OCI-LY7 (cell line): ENCODE measurements at regions not wholly inside any gene's neighbourhood (a gene's known extent, or its start where the extent isn't known, plus 50 kb on each side); places are given as distances from the start of the nearest gene placed in this dataset.
"Not testable (repeated sequence)": the region's sequence is repeated elsewhere in the genome, so short reads cannot be mapped to it uniquely, and the experiment has no call there.

ENCODE experiments used
- EZH2phosphoT487 ChIP-seq: fragments of 200-600 bp; sonication (generic); IDR thresholded peaks from 2 replicates; pipeline ENCODE4 v1.6.1; 2018; ENCODE audit warnings: low read depth, borderline replicate concordance, mild to moderate bottlenecking, mixed run types, antibody characterized with exemption, low read length, moderate library complexity, mixed read lengths
- TF ChIP-seq, protein P1 (sequence below): fragments of 200-600 bp; sonication (generic); conservative IDR thresholded peaks from 2 replicates; pipeline ENCODE4 v1.5.1; 2014; ENCODE audit warnings: mild to moderate bottlenecking, antibody characterized with exemption, low read length, moderate library complexity, mixed read lengths

DNA sequence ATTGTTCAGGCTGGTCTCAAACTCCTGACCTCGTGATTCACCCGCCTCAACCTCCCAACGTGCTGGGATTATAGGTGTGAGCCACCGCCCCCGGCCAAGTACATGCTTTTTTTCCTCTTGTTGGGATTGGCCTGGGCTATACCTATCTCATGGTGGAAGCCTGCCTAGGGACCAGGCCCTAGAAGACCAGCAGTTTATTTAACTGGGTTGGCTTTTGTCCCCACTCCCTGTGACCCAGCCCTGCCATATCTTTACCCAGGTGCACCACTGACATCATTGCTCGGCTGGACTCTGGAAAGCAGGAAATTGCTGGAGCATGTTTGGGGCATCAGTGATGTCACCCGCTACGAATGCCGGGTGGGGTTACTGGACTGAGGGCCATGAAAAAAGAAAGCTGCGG is 955.5 kb downstream of the SPATA31A6 start:
- TF ChIP-seq, protein P1, sequence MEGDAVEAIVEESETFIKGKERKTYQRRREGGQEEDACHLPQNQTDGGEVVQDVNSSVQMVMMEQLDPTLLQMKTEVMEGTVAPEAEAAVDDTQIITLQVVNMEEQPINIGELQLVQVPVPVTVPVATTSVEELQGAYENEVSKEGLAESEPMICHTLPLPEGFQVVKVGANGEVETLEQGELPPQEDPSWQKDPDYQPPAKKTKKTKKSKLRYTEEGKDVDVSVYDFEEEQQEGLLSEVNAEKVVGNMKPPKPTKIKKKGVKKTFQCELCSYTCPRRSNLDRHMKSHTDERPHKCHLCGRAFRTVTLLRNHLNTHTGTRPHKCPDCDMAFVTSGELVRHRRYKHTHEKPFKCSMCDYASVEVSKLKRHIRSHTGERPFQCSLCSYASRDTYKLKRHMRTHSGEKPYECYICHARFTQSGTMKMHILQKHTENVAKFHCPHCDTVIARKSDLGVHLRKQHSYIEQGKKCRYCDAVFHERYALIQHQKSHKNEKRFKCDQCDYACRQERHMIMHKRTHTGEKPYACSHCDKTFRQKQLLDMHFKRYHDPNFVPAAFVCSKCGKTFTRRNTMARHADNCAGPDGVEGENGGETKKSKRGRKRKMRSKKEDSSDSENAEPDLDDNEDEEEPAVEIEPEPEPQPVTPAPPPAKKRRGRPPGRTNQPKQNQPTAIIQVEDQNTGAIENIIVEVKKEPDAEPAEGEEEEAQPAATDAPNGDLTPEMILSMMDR, result not testable (repeated sequence)
- not testable (repeated sequence) for TF ChIP-seq EZH2phosphoT487
